Activated CD8-positive, alpha-beta memory T cell treated with anti-CD3 and anti-CD28 coated beads, Interleukin-2, amount 10 ng/mL, durations not matched to agents 7 days and 5 days (primary cell): ENCODE measurements at regions not wholly inside any gene's neighbourhood (a gene's known extent, or its start where the extent isn't known, plus 50 kb on each side); places are given as distances from the start of the nearest gene placed in this dataset.
"Not testable (repeated sequence)": the region's sequence is repeated elsewhere in the genome, so short reads cannot be mapped to it uniquely, and the experiment has no call there.

Source experiments
- ATAC-seq: fragments of 150-1000 bp; cut with Tn5 transposase; one replicate; pipeline ENCODE4 v1.10.0; 2021; ENCODE audit warnings: moderate library complexity
- CTCF ChIA-PET: fragments of 350-600 bp; sonication (Branson Sonifier 250); formaldehyde crosslinking; loops from one replicate; lab custom pipeline; 2021; ENCODE audit warnings: antibody characterized with exemption; lab: Charles Lee
- DNase-seq: peaks from one replicate; pipeline ENCODE4 v3.0.0-alpha.2; 2020
- H3K27ac Mint-ChIP-seq: one replicate; pipeline ENCODE4 v1.8.0; 2021; ENCODE audit warnings: mild to moderate bottlenecking, mixed read lengths
- H3K27me3 Mint-ChIP-seq: one replicate; pipeline ENCODE4 v1.8.0; 2021; ENCODE audit warnings: mixed read lengths
- H3K36me3 Mint-ChIP-seq: one replicate; pipeline ENCODE4 v1.8.0; 2021; ENCODE audit warnings: mild to moderate bottlenecking, mixed read lengths
- H3K4me1 Mint-ChIP-seq: one replicate; pipeline ENCODE4 v1.8.0; 2021; ENCODE audit warnings: mixed read lengths
- H3K4me3 Mint-ChIP-seq: one replicate; pipeline ENCODE4 v1.8.0; 2021; ENCODE audit warnings: mild to moderate bottlenecking, moderate library complexity, mixed read lengths
- H3K9me3 Mint-ChIP-seq: one replicate; pipeline ENCODE4 v1.8.0; 2022; ENCODE audit warnings: low read depth, mixed read lengths

DNA sequence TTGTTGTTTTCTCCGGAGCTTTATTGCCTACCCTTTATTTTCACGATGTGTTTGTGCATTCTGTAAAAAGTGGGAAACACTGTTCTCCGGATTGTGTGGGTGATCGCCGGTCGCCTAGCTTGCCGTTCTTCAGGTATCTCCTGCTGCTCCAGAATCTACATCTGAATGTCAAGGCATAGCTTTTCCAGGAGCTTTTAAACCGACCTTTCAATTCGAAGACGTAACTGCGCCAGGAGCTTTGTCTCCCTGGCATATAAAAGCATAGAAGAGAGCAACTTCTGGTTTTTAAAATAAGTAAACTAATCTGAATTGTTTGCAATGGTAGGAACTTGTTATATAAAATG is 96.0 kb downstream of the HFE start:
- Mint-ChIP-seq H3K36me3 (peaks cover 2% of the 10 kb centered on the region), H3K9me3 (no peaks in the 10 kb centered on the region), H3K27me3 (no peaks in the 10 kb centered on the region), H3K27ac (peak overlapping the region; percentile 97), H3K4me1 (peaks cover 59% of the 10 kb centered on the region), H3K4me3 (peak overlapping the region; percentile 81)
- ATAC-seq = peak; percentile 3
- CTCF ChIA-PET = interaction anchor here (0.8 to 2.6 kb wide), 13 partner anchors 10 to 127 kb away, joined by 3 to 25 read pairs (median 3); a partner anchor contains a TSS
- no peak for DNase-seq

DNA sequence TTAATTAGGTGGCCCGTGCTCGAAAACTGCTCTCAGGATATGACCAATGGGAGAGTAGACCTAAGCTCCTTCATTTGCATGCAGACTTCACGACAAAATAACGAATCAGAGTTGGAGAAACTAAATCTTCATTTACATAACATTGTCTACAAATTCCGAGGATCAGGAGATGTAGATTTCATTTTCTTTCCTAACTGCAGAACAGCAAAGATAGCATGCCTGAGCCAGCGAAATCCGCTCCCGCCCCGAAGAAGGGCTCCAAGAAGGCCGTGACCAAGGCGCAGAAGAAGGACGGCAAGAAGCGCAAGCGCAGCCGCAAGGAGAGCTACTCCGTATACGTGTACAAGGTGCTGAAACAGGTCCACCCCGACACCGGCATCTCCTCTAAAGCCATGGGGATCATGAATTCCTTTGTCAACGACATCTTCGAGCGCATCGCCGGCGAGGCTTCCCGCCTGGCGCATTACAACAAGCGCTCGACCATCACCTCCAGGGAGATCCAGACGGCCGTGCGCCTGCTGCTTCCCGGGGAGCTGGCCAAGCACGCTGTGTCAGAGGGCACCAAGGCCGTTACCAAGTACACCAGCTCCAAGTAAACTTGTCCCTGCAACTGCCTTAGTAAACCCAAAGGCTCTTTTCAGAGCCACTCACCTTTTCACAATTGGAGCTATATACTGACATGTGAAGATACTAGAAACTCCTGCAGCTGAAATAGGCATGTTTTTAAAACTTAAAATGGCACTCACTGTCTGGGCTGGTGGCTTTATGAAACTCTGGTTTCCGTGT is 96.5 kb downstream of the HFE start:
- peak overlapping the region; percentile 97 for H3K27ac Mint-ChIP-seq
- CTCF ChIA-PET = interaction anchor here (0.8 to 2.6 kb wide), 14 partner anchors 8 to 127 kb away, joined by 3 to 25 read pairs (median 3); a partner anchor contains a TSS
- peaks cover 62% of the 10 kb centered on the region for H3K4me1 Mint-ChIP-seq
- peaks cover 2% of the 10 kb centered on the region for H3K36me3 Mint-ChIP-seq
- no peaks in the 10 kb centered on the region for H3K9me3 Mint-ChIP-seq
- ATAC-seq = peak; percentile 79
- H3K4me3 Mint-ChIP-seq = peak overlapping the region; percentile 81
- DNase-seq = peak; percentile 86
- H3K27me3 Mint-ChIP-seq = no peaks in the 10 kb centered on the region

- ATAC-seq (no peak), DNase-seq (no peak)
- Mint-ChIP-seq H3K4me3 (peak overlapping the region; percentile 81), H3K4me1 (peaks cover 66% of the 10 kb centered on the region), H3K27ac (peak overlapping the region; percentile 97), H3K27me3 (no peaks in the 10 kb centered on the region), H3K36me3 (peaks cover 4% of the 10 kb centered on the region), H3K9me3 (no peaks in the 10 kb centered on the region)
- CTCF ChIA-PET = interaction anchor here (1.0 to 3.4 kb wide), 10 partner anchors 9 to 126 kb away, joined by 3 to 25 read pairs (median 4); a partner anchor contains a TSS
Measured at GRCh38 chr6:26184367-26184891, 97.2 kb downstream of the HFE start.

- no peaks in the 10 kb centered on the region for H3K27me3 Mint-ChIP-seq
- CTCF ChIA-PET = interaction anchor here (1.2 to 3.4 kb wide), 2 partner anchors 12 to 65 kb away, joined by 3 to 11 read pairs; a partner anchor contains a TSS
Measured at GRCh38 chr6:26185004-26185403, 97.8 kb downstream of the HFE start.

GRCh38 chr6:26185802-26186201 is 98.6 kb downstream of the HFE start:
- DNase-seq (no peak), ATAC-seq (no peak)
- Mint-ChIP-seq H3K27me3 (no peaks in the 10 kb centered on the region), H3K4me1 (peaks cover 63% of the 10 kb centered on the region), H3K27ac (peak overlapping the region; percentile 65), H3K4me3 (no peak overlapping the region), H3K36me3 (peaks cover 4% of the 10 kb centered on the region), H3K9me3 (no peaks in the 10 kb centered on the region)
- CTCF ChIA-PET = interaction anchor here (1.2 to 3.4 kb wide), 3 partner anchors 12 to 65 kb away, joined by 3 to 11 read pairs (median 4); a partner anchor contains a TSS

More at GRCh38 chr6:26185004-26185403, 97.8 kb downstream of the HFE start:
- H3K9me3 Mint-ChIP-seq = no peaks in the 10 kb centered on the region
- no peak for DNase-seq
- H3K27ac Mint-ChIP-seq = peak overlapping the region; percentile 97
- peaks cover 70% of the 10 kb centered on the region for H3K4me1 Mint-ChIP-seq
- H3K36me3 Mint-ChIP-seq = peaks cover 4% of the 10 kb centered on the region
- H3K4me3 Mint-ChIP-seq = peak overlapping the region; percentile 81
- ATAC-seq = no peak

DNA sequence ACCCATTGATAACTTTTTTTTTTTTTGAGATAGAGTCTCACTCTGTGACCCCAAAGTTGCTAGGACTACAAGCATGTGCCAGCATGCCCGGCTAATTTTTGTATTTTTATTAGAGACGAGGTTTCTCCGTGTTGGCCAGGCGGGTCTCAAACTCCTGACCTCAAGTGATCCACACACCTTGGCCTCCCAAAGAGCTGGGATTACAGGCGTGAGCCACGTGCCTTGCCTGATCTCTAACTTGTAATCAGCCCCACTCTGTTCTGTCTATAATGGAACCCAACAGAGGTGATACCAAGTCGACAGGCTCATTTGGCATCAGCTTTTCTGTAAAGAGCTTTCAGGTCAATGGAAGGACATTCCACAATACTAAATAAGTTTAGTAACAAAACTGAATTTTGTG is 99.4 kb downstream of the HFE start:
- DNase-seq (no peak), ATAC-seq (no peak)
- Mint-ChIP-seq H3K9me3 (no peaks in the 10 kb centered on the region), H3K36me3 (peaks cover 4% of the 10 kb centered on the region), H3K27me3 (no peaks in the 10 kb centered on the region), H3K4me3 (no peak overlapping the region), H3K27ac (peak overlapping the region; percentile 65), H3K4me1 (peaks cover 55% of the 10 kb centered on the region)
- CTCF ChIA-PET = interaction anchor here (0.7 to 3.4 kb wide), 4 partner anchors 11 to 992 kb away, joined by 3 to 11 read pairs (median 4); a partner anchor contains a TSS

DNA sequence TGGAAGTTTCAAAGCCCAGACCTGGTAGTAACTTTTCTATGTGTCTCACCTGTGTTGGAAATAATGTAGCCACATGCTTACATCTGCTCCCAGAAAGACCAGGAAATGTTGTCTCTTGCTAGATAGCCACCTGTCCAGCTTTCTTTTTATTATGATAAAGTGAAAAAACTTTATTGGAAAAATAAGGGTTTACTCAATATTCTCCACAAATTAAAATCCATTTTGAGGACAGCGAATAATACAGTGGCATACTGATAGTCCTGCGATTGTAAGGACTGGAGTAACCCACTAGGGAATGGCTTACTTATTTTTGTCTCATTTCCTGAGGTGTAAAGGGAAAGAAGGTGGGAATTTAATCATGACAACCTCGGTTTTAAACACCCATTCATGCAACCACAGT is 100.1 kb downstream of the HFE start:
- Mint-ChIP-seq H3K27ac (peak overlapping the region; percentile 65), H3K9me3 (no peaks in the 10 kb centered on the region), H3K27me3 (no peaks in the 10 kb centered on the region), H3K4me3 (no peak overlapping the region), H3K4me1 (peaks cover 56% of the 10 kb centered on the region), H3K36me3 (peaks cover 4% of the 10 kb centered on the region)
- ATAC-seq (no peak), DNase-seq (no peak)
- CTCF ChIA-PET = interaction anchor here (1.0 to 3.4 kb wide), 3 partner anchors 11 to 30 kb away, joined by 3 to 11 read pairs (median 9); a partner anchor contains a TSS

DNA sequence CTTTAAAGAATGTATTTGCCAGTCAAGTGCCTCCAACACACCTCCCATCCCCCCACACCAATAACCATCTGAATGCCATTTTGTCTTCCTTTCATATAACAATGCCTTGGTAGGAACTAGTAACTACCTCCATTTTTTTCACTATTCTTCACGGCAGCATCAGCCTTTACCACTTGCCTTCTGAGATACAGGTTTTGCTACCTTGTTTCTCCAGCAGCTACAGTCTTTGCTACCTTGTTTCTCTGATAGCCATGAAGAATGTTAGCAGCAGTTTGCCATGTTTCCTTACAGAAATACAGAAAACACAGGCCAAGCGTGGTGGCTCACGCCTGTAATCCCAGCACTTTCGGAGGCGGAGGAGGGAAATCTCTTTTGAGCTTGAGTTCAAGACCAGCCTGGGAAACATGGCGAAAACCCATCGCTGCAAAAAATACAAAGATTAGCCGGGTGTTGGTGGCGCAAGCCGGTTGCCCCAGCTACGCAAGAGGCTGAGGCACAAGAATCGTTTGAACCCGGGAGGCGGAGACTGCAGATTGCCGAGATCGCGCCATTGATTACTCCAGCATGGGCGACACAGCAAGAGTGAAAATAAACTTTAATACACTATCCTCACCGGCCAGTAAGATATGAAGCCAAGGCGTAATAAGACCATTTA is 100.9 kb downstream of the HFE start:
- DNase-seq (peak; percentile 87), ATAC-seq (peak; percentile 32)
- CTCF ChIA-PET = interaction anchor here (0.9 to 2.6 kb wide), 15 partner anchors 11 to 100 kb away, joined by 3 to 17 read pairs (median 4); a partner anchor contains a TSS
- H3K27ac Mint-ChIP-seq = peak overlapping the region; percentile 96
- H3K36me3 Mint-ChIP-seq = peaks cover 4% of the 10 kb centered on the region
- H3K4me3 Mint-ChIP-seq = peak overlapping the region; percentile 78
- H3K27me3 Mint-ChIP-seq = no peaks in the 10 kb centered on the region
- H3K4me1 Mint-ChIP-seq = peaks cover 53% of the 10 kb centered on the region
- no peaks in the 10 kb centered on the region for H3K9me3 Mint-ChIP-seq

GRCh38 chr6:26191512-26191911 is 104.3 kb downstream of the HFE start:
- peaks cover 45% of the 10 kb centered on the region for H3K4me1 Mint-ChIP-seq
- H3K9me3 Mint-ChIP-seq, H3K27ac Mint-ChIP-seq, ATAC-seq, H3K27me3 Mint-ChIP-seq, CTCF ChIA-PET, H3K4me3 Mint-ChIP-seq, DNase-seq: not testable (repeated sequence)
- peaks cover 15% of the 10 kb centered on the region for H3K36me3 Mint-ChIP-seq

GRCh38 chr6:26193467-26194328 is 106.5 kb downstream of the HFE start:
- no peaks in the 10 kb centered on the region for H3K27me3 Mint-ChIP-seq
- no peaks in the 10 kb centered on the region for H3K9me3 Mint-ChIP-seq
- peaks cover 26% of the 10 kb centered on the region for H3K36me3 Mint-ChIP-seq
- peak overlapping the region; percentile 98 for H3K27ac Mint-ChIP-seq
- ATAC-seq = no peak
- no peak for DNase-seq
- no peak overlapping the region for H3K4me3 Mint-ChIP-seq
- CTCF ChIA-PET = interaction anchor here (0.9 to 4.2 kb wide), 4 partner anchors 10 to 35 kb away, joined by 3 to 14 read pairs (median 4); a partner anchor contains a TSS
- H3K4me1 Mint-ChIP-seq = peaks cover 31% of the 10 kb centered on the region

DNA sequence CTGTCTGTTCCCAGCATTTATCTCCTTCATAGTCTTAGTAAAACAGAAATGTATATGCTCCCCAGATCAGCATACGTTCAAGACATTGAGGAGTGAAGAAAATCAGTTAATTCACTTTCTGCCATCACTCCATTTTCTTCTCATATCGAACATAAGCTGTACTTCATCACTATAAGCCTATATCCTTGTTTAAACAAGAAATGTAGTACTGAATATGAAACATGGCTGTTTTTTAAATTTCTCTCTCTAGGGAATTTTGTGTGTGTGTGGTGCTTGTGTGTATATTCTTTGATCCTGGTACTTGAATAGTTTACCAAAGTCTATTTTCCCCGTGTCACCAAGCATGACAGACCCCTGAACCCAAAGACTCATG is 107.1 kb downstream of the HFE start:
- H3K9me3 Mint-ChIP-seq = no peaks in the 10 kb centered on the region
- peak overlapping the region; percentile 87 for H3K4me3 Mint-ChIP-seq

DNA sequence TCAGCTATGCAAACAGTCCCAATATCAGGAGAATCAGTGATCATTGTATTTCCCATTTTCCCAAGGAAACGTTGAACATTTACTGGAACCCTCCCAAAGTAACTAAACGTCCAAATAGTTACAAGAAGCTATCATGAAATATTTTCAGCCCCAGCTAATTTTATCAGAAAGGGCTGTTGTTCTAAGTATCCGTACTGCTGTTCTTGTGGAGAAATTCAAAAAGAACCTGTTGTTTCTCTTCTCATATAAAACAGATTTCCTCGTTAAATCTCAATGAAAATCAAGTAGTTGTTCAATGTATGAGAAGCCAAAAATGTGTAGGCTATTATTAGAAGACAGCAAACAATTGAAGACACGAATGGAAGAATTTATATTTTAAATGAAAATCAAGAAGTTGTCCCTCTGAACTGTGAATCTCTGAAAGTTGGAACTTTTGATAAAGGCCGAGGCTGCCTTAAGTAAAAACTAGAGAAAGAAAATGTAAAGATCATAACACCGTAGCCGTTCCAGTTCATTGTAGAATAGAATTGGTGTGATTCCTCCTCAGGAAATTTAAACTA is 107.7 kb downstream of the HFE start:
- no peak for ATAC-seq
- no peaks in the 10 kb centered on the region for H3K9me3 Mint-ChIP-seq

More for the DNA sequence above, 107.1 kb downstream of the HFE start:
- peak overlapping the region; percentile 98 for H3K27ac Mint-ChIP-seq
- H3K36me3 Mint-ChIP-seq = peaks cover 25% of the 10 kb centered on the region
- H3K4me1 Mint-ChIP-seq = peaks cover 28% of the 10 kb centered on the region
- CTCF ChIA-PET = interaction anchor here (0.7 to 4.2 kb wide), 3 partner anchors 18 to 36 kb away, joined by 3 to 14 read pairs (median 5); a partner anchor contains a TSS
- ATAC-seq = no peak
- no peaks in the 10 kb centered on the region for H3K27me3 Mint-ChIP-seq
- no peak for DNase-seq

More for the DNA sequence above, 107.7 kb downstream of the HFE start:
- CTCF ChIA-PET = interaction anchor here (0.7 to 4.2 kb wide), 6 partner anchors 18 to 75 kb away, joined by 3 to 14 read pairs (median 4); a partner anchor contains a TSS
- H3K27me3 Mint-ChIP-seq = no peaks in the 10 kb centered on the region
- peak overlapping the region; percentile 87 for H3K4me3 Mint-ChIP-seq
- DNase-seq = no peak
- H3K27ac Mint-ChIP-seq = peak overlapping the region; percentile 98
- peaks cover 30% of the 10 kb centered on the region for H3K4me1 Mint-ChIP-seq
- H3K36me3 Mint-ChIP-seq = peaks cover 25% of the 10 kb centered on the region
